ENCODE measurements at regions not wholly inside any gene's neighbourhood (a gene's known extent, or its start where the extent isn't known, plus 50 kb on each side); places are given as distances from the start of the nearest gene placed in this dataset.

GRCh38 chr16:72313903-72314302 lies 141.9 kb upstream of the PMFBP1 start:
- Histone ChIP-seq H3K4me3 (ENCODE audit: insufficient read depth, low read length) (no peak overlapping the region), H3K36me3 (ENCODE audit: insufficient read depth, low read length) (no peaks in the 10 kb centered on the region), H3K4me2 (ENCODE audit: insufficient read depth, low read length) (no peak overlapping the region), H3K4me1 (ENCODE audit: insufficient read depth, low read length) (peaks cover 11% of the 10 kb centered on the region), H2AFZ (ENCODE audit: low read length) (no peak overlapping the region), H4K20me1 (ENCODE audit: insufficient read depth, low read length) (no peaks in the 10 kb centered on the region), H3K9me3 (ENCODE audit: low read depth, low read length) (no peaks in the 10 kb centered on the region), H3K27ac (ENCODE audit: low read depth, low read length) (no peak overlapping the region), H3K79me2 (ENCODE audit: insufficient read depth, low read length) (no peaks in the 10 kb centered on the region), H3K27me3 (ENCODE audit: insufficient read depth, low read length) (no peaks in the 10 kb centered on the region)
- peak; percentile 5 for DNase-seq (ENCODE audit: insufficient read length, low spot score, missing footprints)
- TF ChIP-seq CTCF (IDR thresholded peaks at IDR 0.05; ENCODE audit: extremely low read depth, low read depth, low read length) = no peak

DNA sequence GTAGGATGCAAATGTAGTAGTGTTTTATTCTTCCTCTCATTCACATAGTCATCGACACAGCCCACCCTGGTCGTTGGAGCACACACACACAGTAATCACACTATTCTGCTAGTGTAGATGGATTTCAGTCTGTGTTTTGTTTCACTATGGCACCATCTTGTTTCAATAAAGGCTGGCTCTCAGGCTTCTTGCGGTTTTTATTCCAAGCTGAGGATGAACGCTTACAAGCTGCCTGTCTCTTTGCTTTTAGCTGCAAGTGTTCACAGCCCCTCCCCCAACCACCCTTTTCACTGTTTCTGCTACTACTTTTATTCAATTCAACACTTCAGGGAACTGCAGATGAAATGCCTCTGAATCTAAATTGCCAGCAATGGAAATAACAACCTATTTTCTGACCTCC lies 140.9 kb upstream of the PMFBP1 start:
- Histone ChIP-seq H3K79me2 (ENCODE audit: insufficient read depth, low read length) (no peaks in the 10 kb centered on the region), H3K4me2 (ENCODE audit: insufficient read depth, low read length) (peak overlapping the region; percentile 46), H3K4me3 (ENCODE audit: insufficient read depth, low read length) (peak overlapping the region; percentile 31), H3K36me3 (ENCODE audit: insufficient read depth, low read length) (no peaks in the 10 kb centered on the region), H3K4me1 (ENCODE audit: insufficient read depth, low read length) (peaks cover 11% of the 10 kb centered on the region), H3K27ac (ENCODE audit: low read depth, low read length) (no peak overlapping the region), H4K20me1 (ENCODE audit: insufficient read depth, low read length) (no peaks in the 10 kb centered on the region), H3K9me3 (ENCODE audit: low read depth, low read length) (no peaks in the 10 kb centered on the region), H2AFZ (ENCODE audit: low read length) (peak overlapping the region; percentile 84), H3K27me3 (ENCODE audit: insufficient read depth, low read length) (no peaks in the 10 kb centered on the region)
- DNase-seq (ENCODE audit: insufficient read length, low spot score, missing footprints) = no peak
- TF ChIP-seq CTCF (IDR thresholded peaks at IDR 0.05; ENCODE audit: extremely low read depth, low read depth, low read length) = no peak

DNA sequence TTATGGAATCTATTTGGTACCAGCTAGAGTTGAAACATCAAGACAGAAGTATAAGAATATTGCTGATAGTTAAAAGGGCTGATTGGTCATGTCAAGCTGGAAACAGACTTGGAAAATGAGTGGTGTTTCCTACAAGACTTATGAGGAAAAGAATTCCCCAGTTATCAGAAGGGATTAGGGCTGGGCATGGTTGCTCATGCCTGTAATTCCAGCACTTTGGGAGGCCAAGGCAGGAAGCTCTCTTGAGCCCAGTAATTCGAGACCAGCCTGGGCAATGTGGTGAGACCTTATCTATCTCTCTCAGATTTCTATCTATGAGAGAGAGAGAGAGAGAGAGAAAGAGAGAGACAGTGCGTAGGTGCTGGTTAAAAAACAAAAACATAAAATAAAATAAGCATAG lies 139.5 kb upstream of the PMFBP1 start:
- Histone ChIP-seq H3K36me3 (ENCODE audit: insufficient read depth, low read length) (no peaks in the 10 kb centered on the region), H3K79me2 (ENCODE audit: insufficient read depth, low read length) (no peaks in the 10 kb centered on the region), H2AFZ (ENCODE audit: low read length) (no peak overlapping the region), H3K27ac (ENCODE audit: low read depth, low read length) (no peak overlapping the region), H3K4me1 (ENCODE audit: insufficient read depth, low read length) (peaks cover 6% of the 10 kb centered on the region), H3K4me3 (ENCODE audit: insufficient read depth, low read length) (no peak overlapping the region), H3K27me3 (ENCODE audit: insufficient read depth, low read length) (no peaks in the 10 kb centered on the region), H3K9me3 (ENCODE audit: low read depth, low read length) (no peaks in the 10 kb centered on the region), H3K4me2 (ENCODE audit: insufficient read depth, low read length) (no peak overlapping the region), H4K20me1 (ENCODE audit: insufficient read depth, low read length) (no peaks in the 10 kb centered on the region)
- TF ChIP-seq CTCF (IDR thresholded peaks at IDR 0.05; ENCODE audit: extremely low read depth, low read depth, low read length) = no peak
- no peak for DNase-seq (ENCODE audit: insufficient read length, low spot score, missing footprints)

DNA sequence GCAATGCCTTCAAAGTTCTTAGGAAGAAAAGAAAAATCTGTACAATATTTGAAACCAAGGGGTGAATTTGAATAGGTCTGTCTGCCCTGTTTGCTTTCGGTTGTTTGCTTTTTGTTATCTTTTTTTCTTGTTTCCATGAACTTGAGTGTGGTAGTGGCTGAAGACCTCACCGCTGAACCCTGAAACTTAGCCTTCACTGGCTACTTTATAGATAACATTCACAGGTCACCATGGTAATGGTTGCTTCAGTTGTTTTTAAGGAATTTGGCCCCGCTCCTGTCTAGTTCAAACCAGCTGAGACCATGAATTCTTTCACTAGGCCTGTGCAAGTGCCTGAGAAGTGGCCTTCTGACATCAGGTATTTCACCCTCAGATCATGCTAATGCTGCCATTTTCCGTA lies 137.0 kb upstream of the PMFBP1 start:
- Histone ChIP-seq H4K20me1 (ENCODE audit: insufficient read depth, low read length) (no peaks in the 10 kb centered on the region), H3K27ac (ENCODE audit: low read depth, low read length) (no peak overlapping the region), H2AFZ (ENCODE audit: low read length) (no peak overlapping the region), H3K9me3 (ENCODE audit: low read depth, low read length) (no peaks in the 10 kb centered on the region), H3K4me2 (ENCODE audit: insufficient read depth, low read length) (no peak overlapping the region), H3K4me1 (ENCODE audit: insufficient read depth, low read length) (peaks cover 6% of the 10 kb centered on the region), H3K36me3 (ENCODE audit: insufficient read depth, low read length) (no peaks in the 10 kb centered on the region), H3K79me2 (ENCODE audit: insufficient read depth, low read length) (no peaks in the 10 kb centered on the region), H3K27me3 (ENCODE audit: insufficient read depth, low read length) (no peaks in the 10 kb centered on the region), H3K4me3 (ENCODE audit: insufficient read depth, low read length) (no peak overlapping the region)
- no peak for DNase-seq (ENCODE audit: insufficient read length, low spot score, missing footprints)
- no peak for TF ChIP-seq CTCF (IDR thresholded peaks at IDR 0.05; ENCODE audit: extremely low read depth, low read depth, low read length)
